WTC11 (cell line): ENCODE measurements at regions not wholly inside any gene's neighbourhood (a gene's known extent, or its start where the extent isn't known, plus 50 kb on each side); places are given as distances from the start of the nearest gene placed in this dataset.

ENCODE experiments used
- ATAC-seq: fragments of 200-7000 bp; cut with Tn5 transposase; 2 replicates; pipeline ENCODE4 v1.10.0; 2021; ENCODE audit warnings: mild to moderate bottlenecking, moderate library complexity
- CTCF ChIA-PET: fragments of 300-600 bp; sonication (Branson Sonifier 250); formaldehyde crosslinking; loops from one replicate; lab custom pipeline; 2021; ENCODE audit warnings: antibody characterized with exemption; lab: Charles Lee
- POLR2A ChIA-PET: fragments of 350-600 bp; sonication (Branson Sonifier 250); formaldehyde crosslinking; loops from one replicate; lab custom pipeline; 2021; ENCODE audit warnings: antibody characterized with exemption; lab: Charles Lee
- DNase-seq: peaks from one replicate; pipeline ENCODE4 v3.0.0; 2021; ENCODE audit warnings: low spot score
- H3K27ac Mint-ChIP-seq: 2 replicates; pipeline ENCODE4 v1.8.0; 2021; ENCODE audit warnings: mixed read lengths
- H3K27me3 Mint-ChIP-seq: 2 replicates; pipeline ENCODE4 v1.8.0; 2021; ENCODE audit warnings: low read depth, mild to moderate bottlenecking, moderate library complexity, mixed read lengths
- H3K36me3 Mint-ChIP-seq: 2 replicates; pipeline ENCODE4 v1.8.0; 2021; ENCODE audit warnings: mixed read lengths
- H3K4me1 Mint-ChIP-seq: 2 replicates; pipeline ENCODE4 v1.8.0; 2022; ENCODE audit warnings: mixed read lengths
- H3K4me3 Mint-ChIP-seq: 2 replicates; pipeline ENCODE4 v1.8.0; 2021; ENCODE audit warnings: mild to moderate bottlenecking, moderate library complexity, mixed read lengths
- H3K9me3 Mint-ChIP-seq: 2 replicates; pipeline ENCODE4 v1.8.0; 2021; ENCODE audit warnings: mixed read lengths
- ESRRA ChIP-seq: sonication (generic); formaldehyde crosslinking; IDR thresholded peaks from 2 replicates; pipeline ENCODE4 v1.8.1; 2022; ENCODE audit warnings: mild to moderate bottlenecking, missing genetic modification reagents, borderline replicate concordance
- FOXJ3 ChIP-seq: sonication (generic); formaldehyde crosslinking; IDR thresholded peaks from 2 replicates; pipeline ENCODE4 v1.9.0; 2021; ENCODE audit warnings: missing genetic modification reagents, mild to moderate bottlenecking, borderline replicate concordance
- GRHL2 ChIP-seq: fragments of 250-450 bp; sonication (Bioruptor Pico); IDR thresholded peaks from 2 replicates; pipeline ENCODE4 v1.8.0; 2022; ENCODE audit warnings: mild to moderate bottlenecking, moderate library complexity; ENCODE audit not compliant: insufficient replicate concordance, severe bottlenecking
- IRF1 ChIP-seq: sonication (generic); formaldehyde crosslinking; IDR thresholded peaks from 2 replicates; pipeline ENCODE4 v1.8.0; 2023; ENCODE audit warnings: missing genetic modification reagents
- IRF2 ChIP-seq: sonication (generic); formaldehyde crosslinking; IDR thresholded peaks from 2 replicates; pipeline ENCODE4 v1.8.0; 2022; ENCODE audit warnings: low read depth, missing genetic modification reagents, borderline replicate concordance
- MLX ChIP-seq: sonication (generic); formaldehyde crosslinking; IDR thresholded peaks from 2 replicates; pipeline ENCODE4 v1.8.1; 2023; ENCODE audit warnings: mild to moderate bottlenecking, missing genetic modification reagents, moderate library complexity
- TP53 ChIP-seq: sonication (generic); formaldehyde crosslinking; IDR thresholded peaks from 2 replicates; pipeline ENCODE4 v1.8.1; 2023; ENCODE audit warnings: mild to moderate bottlenecking, missing genetic modification reagents
- ZBTB43 ChIP-seq: sonication (generic); formaldehyde crosslinking; IDR thresholded peaks from 2 replicates; pipeline ENCODE4 v1.8.1; 2023; ENCODE audit warnings: mild to moderate bottlenecking, missing genetic modification reagents
- TF ChIP-seq, protein P1 (sequence below): sonication (generic); formaldehyde crosslinking; IDR thresholded peaks from 2 replicates; pipeline ENCODE4 v1.8.0; 2023; ENCODE audit warnings: missing genetic modification reagents, mild to moderate bottlenecking, borderline replicate concordance
- TF ChIP-seq, protein P2 (sequence below): fragments of 250-450 bp; sonication (Bioruptor Pico); conservative IDR thresholded peaks from 2 replicates; pipeline ENCODE4 v1.9.0; 2021; ENCODE audit warnings: mild to moderate bottlenecking
- TF ChIP-seq, protein P3 (sequence below): sonication (generic); formaldehyde crosslinking; IDR thresholded peaks from 2 replicates; pipeline ENCODE4 v1.8.1; 2023; ENCODE audit warnings: mild to moderate bottlenecking, missing genetic modification reagents, moderate library complexity
- TF ChIP-seq, protein P4 (sequence below): fragments of 250-450 bp; sonication (Bioruptor Pico); IDR thresholded peaks from 2 replicates; pipeline ENCODE4 v1.9.0; 2021; ENCODE audit warnings: moderate library complexity, mild to moderate bottlenecking, inconsistent platforms, borderline replicate concordance
- TF ChIP-seq, protein P5 (sequence below): fragments of 250-450 bp; sonication (Bioruptor Pico); IDR thresholded peaks from 2 replicates; pipeline ENCODE4 v1.8.0; 2021; ENCODE audit warnings: mild to moderate bottlenecking
- TF ChIP-seq, protein P6 (sequence below): fragments of 250-450 bp; sonication (Bioruptor Pico); IDR thresholded peaks from 2 replicates; pipeline ENCODE4 v1.9.0; 2021; ENCODE audit warnings: mild to moderate bottlenecking

DNA sequence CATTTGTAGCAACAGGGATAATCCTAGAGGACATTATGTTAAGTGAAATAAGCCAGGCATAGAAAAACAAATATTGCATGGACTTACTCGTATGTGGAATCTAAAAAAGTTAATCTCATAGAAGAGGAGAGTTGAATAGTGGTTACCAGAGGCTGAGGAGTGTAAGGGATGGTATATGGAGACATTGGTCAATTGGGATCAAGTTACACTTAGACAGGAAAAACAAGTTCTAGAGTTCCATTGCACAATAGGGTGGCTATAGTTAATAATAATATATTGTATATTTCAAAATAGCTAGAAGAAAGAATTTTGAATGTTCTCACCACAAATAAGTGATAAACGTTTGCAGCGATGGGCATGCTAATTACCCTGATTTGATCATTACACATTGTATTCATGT, 354.6 kb downstream of the SEC16B start:
- ATAC-seq (no peak), DNase-seq (no peak)
- H3K36me3 Mint-ChIP-seq: no peaks in the 10 kb centered on the region
- no peak for TF ChIP-seq ZBTB43
- TF ChIP-seq ESRRA: no peak
- no peak for TF ChIP-seq IRF2 (CRISPR knock-in tag)
- TF ChIP-seq, protein P1, sequence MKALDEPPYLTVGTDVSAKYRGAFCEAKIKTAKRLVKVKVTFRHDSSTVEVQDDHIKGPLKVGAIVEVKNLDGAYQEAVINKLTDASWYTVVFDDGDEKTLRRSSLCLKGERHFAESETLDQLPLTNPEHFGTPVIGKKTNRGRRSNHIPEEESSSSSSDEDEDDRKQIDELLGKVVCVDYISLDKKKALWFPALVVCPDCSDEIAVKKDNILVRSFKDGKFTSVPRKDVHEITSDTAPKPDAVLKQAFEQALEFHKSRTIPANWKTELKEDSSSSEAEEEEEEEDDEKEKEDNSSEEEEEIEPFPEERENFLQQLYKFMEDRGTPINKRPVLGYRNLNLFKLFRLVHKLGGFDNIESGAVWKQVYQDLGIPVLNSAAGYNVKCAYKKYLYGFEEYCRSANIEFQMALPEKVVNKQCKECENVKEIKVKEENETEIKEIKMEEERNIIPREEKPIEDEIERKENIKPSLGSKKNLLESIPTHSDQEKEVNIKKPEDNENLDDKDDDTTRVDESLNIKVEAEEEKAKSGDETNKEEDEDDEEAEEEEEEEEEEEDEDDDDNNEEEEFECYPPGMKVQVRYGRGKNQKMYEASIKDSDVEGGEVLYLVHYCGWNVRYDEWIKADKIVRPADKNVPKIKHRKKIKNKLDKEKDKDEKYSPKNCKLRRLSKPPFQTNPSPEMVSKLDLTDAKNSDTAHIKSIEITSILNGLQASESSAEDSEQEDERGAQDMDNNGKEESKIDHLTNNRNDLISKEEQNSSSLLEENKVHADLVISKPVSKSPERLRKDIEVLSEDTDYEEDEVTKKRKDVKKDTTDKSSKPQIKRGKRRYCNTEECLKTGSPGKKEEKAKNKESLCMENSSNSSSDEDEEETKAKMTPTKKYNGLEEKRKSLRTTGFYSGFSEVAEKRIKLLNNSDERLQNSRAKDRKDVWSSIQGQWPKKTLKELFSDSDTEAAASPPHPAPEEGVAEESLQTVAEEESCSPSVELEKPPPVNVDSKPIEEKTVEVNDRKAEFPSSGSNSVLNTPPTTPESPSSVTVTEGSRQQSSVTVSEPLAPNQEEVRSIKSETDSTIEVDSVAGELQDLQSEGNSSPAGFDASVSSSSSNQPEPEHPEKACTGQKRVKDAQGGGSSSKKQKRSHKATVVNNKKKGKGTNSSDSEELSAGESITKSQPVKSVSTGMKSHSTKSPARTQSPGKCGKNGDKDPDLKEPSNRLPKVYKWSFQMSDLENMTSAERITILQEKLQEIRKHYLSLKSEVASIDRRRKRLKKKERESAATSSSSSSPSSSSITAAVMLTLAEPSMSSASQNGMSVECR (CRISPR knock-in tag): no peak
- no peak for TF ChIP-seq MLX (CRISPR knock-in tag)
- ChIA-PET POLR2A (no interaction called here), CTCF (no interaction called here)
- H3K27me3 Mint-ChIP-seq: no peaks in the 10 kb centered on the region
- H3K9me3 Mint-ChIP-seq: no peaks in the 10 kb centered on the region
- H3K27ac Mint-ChIP-seq: no peak overlapping the region
- no peak overlapping the region for H3K4me3 Mint-ChIP-seq
- H3K4me1 Mint-ChIP-seq: peaks cover 9% of the 10 kb centered on the region

DNA sequence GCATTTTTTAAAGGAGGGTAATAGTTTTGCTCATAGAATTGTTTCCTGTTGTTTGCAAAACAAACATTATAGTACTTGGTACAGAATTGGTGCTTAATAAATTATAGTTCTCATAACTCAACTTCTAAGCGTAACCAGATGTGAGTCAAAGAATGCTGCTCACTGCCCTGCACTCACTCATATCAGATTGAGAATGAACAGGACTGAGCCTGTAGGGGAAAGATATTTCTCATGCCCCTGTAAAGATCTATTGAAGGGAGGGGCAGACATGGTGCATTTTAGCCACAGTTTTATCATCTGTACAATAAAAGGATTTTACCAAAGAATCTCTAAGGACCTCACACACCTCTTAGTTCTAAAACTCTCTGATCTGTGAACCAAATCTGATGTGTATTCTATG, 358.5 kb downstream of the SEC16B start:
- CTCF ChIA-PET: interaction anchor here (0.8 kb wide), 1 partner anchor 302 kb away, joined by 3 read pairs; no protein-coding TSS in a partner anchor

DNA sequence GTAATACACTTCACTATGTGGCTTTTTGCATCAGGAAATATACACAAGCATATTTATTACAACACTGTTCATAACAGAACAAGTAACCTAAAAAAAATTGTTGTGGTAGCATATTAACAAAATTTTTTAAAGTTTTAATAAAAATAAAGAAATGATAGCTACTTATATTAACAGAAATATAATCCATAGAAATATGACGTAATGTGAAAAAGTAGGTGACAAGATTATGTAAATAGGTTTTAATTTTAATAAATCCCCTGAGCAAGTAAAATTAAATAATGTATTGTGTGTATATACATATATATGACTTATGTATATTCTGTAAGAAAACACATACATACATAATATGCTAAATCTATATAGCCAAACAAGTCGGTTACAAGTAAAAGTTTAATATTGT, 359.9 kb downstream of the SEC16B start:
- no peak overlapping the region for H3K27ac Mint-ChIP-seq
- CTCF ChIA-PET: no interaction called here
- ATAC-seq: no peak
- POLR2A ChIA-PET: no interaction called here
- no peak overlapping the region for H3K4me3 Mint-ChIP-seq
- H3K27me3 Mint-ChIP-seq: no peaks in the 10 kb centered on the region
- H3K4me1 Mint-ChIP-seq: peaks cover 13% of the 10 kb centered on the region
- peaks cover 4% of the 10 kb centered on the region for H3K9me3 Mint-ChIP-seq
- H3K36me3 Mint-ChIP-seq: no peaks in the 10 kb centered on the region
- DNase-seq: no peak
- TF ChIP-seq, protein P2, sequence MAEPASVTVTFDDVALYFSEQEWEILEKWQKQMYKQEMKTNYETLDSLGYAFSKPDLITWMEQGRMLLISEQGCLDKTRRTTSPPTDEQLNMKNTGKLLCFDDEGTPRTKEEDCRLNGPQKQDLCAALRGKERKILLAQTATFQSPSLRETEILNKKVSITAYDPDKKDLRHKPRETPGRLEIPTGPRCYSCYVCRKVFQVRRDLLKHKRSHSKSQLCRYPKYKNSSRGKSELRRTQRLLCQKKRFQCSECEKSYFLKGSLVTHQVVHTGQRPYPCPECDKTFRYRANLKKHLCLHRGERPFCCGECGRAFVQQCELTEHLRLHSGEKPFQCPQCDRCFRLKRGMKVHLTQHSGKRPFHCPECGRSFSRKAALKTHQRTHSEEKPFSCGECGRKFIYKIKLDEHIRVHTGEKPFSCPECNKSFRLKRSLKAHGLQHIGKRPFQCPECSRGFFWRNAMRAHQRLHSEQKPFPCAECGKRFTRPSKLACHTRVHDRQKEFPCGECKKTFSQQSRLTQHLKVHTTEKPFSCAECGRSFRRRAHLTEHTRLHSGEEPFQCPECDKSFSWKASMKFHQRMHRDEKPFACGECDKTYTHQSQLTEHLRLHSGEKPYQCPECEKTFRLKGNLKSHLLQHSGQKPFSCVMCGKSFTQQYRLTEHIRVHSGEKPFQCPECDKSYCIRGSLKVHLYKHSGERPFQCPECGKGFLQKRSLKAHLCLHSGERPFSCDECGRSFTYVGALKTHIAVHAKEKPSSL (CRISPR knock-in tag): no peak
- TF ChIP-seq IRF2 (CRISPR knock-in tag) (no peak), TP53 (CRISPR knock-in tag) (no peak)
- TF ChIP-seq, protein P3, sequence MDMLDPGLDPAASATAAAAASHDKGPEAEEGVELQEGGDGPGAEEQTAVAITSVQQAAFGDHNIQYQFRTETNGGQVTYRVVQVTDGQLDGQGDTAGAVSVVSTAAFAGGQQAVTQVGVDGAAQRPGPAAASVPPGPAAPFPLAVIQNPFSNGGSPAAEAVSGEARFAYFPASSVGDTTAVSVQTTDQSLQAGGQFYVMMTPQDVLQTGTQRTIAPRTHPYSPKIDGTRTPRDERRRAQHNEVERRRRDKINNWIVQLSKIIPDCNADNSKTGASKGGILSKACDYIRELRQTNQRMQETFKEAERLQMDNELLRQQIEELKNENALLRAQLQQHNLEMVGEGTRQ (CRISPR knock-in tag): no peak
- TF ChIP-seq, protein P4, sequence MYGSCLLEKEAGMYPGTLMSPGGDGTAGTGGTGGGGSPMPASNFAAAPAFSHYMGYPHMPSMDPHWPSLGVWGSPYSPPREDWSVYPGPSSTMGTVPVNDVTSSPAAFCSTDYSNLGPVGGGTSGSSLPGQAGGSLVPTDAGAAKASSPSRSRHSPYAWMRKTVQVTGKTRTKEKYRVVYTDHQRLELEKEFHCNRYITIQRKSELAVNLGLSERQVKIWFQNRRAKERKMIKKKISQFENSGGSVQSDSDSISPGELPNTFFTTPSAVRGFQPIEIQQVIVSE (CRISPR knock-in tag): no peak

More for the DNA sequence above, 358.5 kb downstream of the SEC16B start:
- TF ChIP-seq, protein P5, sequence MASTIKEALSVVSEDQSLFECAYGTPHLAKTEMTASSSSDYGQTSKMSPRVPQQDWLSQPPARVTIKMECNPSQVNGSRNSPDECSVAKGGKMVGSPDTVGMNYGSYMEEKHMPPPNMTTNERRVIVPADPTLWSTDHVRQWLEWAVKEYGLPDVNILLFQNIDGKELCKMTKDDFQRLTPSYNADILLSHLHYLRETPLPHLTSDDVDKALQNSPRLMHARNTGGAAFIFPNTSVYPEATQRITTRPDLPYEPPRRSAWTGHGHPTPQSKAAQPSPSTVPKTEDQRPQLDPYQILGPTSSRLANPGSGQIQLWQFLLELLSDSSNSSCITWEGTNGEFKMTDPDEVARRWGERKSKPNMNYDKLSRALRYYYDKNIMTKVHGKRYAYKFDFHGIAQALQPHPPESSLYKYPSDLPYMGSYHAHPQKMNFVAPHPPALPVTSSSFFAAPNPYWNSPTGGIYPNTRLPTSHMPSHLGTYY (CRISPR knock-in tag): no peak
- TF ChIP-seq, protein P6, sequence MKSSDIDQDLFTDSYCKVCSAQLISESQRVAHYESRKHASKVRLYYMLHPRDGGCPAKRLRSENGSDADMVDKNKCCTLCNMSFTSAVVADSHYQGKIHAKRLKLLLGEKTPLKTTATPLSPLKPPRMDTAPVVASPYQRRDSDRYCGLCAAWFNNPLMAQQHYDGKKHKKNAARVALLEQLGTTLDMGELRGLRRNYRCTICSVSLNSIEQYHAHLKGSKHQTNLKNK (CRISPR knock-in tag): no peak
- TF ChIP-seq FOXJ3 (CRISPR knock-in tag): no peak
- no peak for TF ChIP-seq IRF1
- no peak for TF ChIP-seq GRHL2 (CRISPR knock-in tag)
- no peak overlapping the region for H3K27ac Mint-ChIP-seq
- no peaks in the 10 kb centered on the region for H3K27me3 Mint-ChIP-seq
- DNase-seq (no peak), ATAC-seq (no peak)
- H3K36me3 Mint-ChIP-seq: no peaks in the 10 kb centered on the region
- POLR2A ChIA-PET: no interaction called here
- no peak overlapping the region for H3K4me3 Mint-ChIP-seq
- H3K4me1 Mint-ChIP-seq: peaks cover 9% of the 10 kb centered on the region
- H3K9me3 Mint-ChIP-seq: no peaks in the 10 kb centered on the region
